ENCODE measurements at regions not wholly inside any gene's neighbourhood (a gene's known extent, or its start where the extent isn't known, plus 50 kb on each side); places are given as distances from the start of the nearest gene placed in this dataset.

DNA sequence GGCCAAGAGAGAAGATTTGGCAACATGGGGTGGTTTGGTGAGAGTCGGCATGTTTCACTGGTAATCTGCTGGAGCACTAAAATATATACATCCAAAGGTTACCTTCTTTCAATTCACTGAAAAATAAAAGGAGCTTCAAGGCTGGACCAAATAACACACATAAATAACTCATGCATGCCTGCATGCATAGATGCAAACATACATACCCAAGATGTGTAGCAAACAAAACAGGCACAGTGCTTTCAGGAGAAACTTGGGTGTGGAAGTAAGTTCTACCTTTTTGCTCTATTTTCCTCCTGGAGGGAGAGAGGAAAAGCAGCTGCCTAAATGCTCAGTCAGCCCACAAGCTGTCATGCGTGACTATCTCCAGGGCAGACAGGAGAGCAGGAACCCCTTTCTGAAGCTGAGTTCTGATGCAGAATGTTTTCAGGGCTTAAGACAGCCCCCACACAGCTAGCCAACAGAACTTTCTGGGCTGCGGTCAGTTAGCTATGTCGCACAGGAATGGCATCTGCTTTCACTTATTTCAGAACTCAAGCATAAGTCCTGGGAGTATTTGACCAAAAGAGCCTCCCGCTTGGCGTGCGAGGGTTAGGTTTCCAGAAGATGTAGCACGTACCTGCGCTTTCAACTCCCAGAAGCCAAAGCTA, 166.2 kb downstream of the TOMM20 start (continued):
- TF ChIP-seq ZBTB7A (IDR thresholded peaks at IDR 0.05; ENCODE audit: borderline replicate concordance, control insufficient read depth, low read depth, low read length) = no peak
- TF ChIP-seq, protein P1, sequence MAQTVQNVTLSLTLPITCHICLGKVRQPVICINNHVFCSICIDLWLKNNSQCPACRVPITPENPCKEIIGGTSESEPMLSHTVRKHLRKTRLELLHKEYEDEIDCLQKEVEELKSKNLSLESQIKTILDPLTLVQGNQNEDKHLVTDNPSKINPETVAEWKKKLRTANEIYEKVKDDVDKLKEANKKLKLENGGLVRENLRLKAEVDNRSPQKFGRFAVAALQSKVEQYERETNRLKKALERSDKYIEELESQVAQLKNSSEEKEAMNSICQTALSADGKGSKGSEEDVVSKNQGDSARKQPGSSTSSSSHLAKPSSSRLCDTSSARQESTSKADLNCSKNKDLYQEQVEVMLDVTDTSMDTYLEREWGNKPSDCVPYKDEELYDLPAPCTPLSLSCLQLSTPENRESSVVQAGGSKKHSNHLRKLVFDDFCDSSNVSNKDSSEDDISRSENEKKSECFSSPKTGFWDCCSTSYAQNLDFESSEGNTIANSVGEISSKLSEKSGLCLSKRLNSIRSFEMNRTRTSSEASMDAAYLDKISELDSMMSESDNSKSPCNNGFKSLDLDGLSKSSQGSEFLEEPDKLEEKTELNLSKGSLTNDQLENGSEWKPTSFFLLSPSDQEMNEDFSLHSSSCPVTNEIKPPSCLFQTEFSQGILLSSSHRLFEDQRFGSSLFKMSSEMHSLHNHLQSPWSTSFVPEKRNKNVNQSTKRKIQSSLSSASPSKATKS (CRISPR knock-in tag; IDR thresholded peaks at IDR 0.05) = no peak
- no peak for TF ChIP-seq ZNF12 (CRISPR knock-in tag; IDR thresholded peaks at IDR 0.05)
- TF ChIP-seq NUFIP1 (IDR thresholded peaks at IDR 0.05; ENCODE audit: partially characterized antibody) = peak; percentile 37
- TF ChIP-seq, protein P2, sequence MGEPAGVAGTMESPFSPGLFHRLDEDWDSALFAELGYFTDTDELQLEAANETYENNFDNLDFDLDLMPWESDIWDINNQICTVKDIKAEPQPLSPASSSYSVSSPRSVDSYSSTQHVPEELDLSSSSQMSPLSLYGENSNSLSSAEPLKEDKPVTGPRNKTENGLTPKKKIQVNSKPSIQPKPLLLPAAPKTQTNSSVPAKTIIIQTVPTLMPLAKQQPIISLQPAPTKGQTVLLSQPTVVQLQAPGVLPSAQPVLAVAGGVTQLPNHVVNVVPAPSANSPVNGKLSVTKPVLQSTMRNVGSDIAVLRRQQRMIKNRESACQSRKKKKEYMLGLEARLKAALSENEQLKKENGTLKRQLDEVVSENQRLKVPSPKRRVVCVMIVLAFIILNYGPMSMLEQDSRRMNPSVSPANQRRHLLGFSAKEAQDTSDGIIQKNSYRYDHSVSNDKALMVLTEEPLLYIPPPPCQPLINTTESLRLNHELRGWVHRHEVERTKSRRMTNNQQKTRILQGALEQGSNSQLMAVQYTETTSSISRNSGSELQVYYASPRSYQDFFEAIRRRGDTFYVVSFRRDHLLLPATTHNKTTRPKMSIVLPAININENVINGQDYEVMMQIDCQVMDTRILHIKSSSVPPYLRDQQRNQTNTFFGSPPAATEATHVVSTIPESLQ (CRISPR knock-in tag; IDR thresholded peaks at IDR 0.05) = no peak
- TF ChIP-seq EP300 (IDR thresholded peaks at IDR 0.05; ENCODE audit: low read length) = peak; percentile 48
- TF ChIP-seq PTTG1 (tag; IDR thresholded peaks at IDR 0.05; ENCODE audit: low read depth) = no peak
- TF ChIP-seq SMARCC2 (IDR thresholded peaks at IDR 0.05; ENCODE audit: low read depth) = no peak
- TF ChIP-seq DMBX1 (CRISPR knock-in tag; IDR thresholded peaks at IDR 0.05; ENCODE audit: borderline replicate concordance) = peak; percentile 17
- TF ChIP-seq GABPA (tag; conservative IDR thresholded peaks at IDR 0.05; ENCODE audit: low read depth) = no peak
- no peak for TF ChIP-seq POLR2A (conservative IDR thresholded peaks at IDR 0.05)
- no peak for TF ChIP-seq NELFE (IDR thresholded peaks at IDR 0.05; ENCODE audit: insufficient read depth, insufficient read length)
- TF ChIP-seq, protein P3, sequence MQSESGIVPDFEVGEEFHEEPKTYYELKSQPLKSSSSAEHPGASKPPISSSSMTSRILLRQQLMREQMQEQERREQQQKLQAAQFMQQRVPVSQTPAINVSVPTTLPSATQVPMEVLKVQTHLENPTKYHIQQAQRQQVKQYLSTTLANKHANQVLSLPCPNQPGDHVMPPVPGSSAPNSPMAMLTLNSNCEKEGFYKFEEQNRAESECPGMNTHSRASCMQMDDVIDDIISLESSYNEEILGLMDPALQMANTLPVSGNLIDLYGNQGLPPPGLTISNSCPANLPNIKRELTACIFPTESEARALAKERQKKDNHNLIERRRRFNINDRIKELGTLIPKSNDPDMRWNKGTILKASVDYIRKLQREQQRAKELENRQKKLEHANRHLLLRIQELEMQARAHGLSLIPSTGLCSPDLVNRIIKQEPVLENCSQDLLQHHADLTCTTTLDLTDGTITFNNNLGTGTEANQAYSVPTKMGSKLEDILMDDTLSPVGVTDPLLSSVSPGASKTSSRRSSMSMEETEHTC (IDR thresholded peaks at IDR 0.05) = no peak
- TF ChIP-seq ETV5 (CRISPR knock-in tag; IDR thresholded peaks at IDR 0.05; ENCODE audit: low read depth) = no peak
- TF ChIP-seq ZNF134 (CRISPR knock-in tag; conservative IDR thresholded peaks at IDR 0.05) = no peak
- no peak for TF ChIP-seq MECOM (CRISPR knock-in tag; IDR thresholded peaks at IDR 0.05)
- TF ChIP-seq SIX5 (IDR thresholded peaks at IDR 0.05; ENCODE audit: borderline replicate concordance in 1 of 2, insufficient read depth in 1 of 2, low read depth in 1 of 2, low read length in 2 of 2) = no peak
- TF ChIP-seq KDM1A (IDR thresholded peaks at IDR 0.05) = no peak
- no peak for TF ChIP-seq DNMT1 (IDR thresholded peaks at IDR 0.05)
- no peak for TF ChIP-seq CREB1 (IDR thresholded peaks at IDR 0.05)
- TF ChIP-seq CREB1 (CRISPR knock-in tag; IDR thresholded peaks at IDR 0.05) = no peak
- no peak for TF ChIP-seq TBL1XR1 (IDR thresholded peaks at IDR 0.05; ENCODE audit: low read length in 2 of 2)
- no peak for TF ChIP-seq SREBF2 (CRISPR knock-in tag; IDR thresholded peaks at IDR 0.05)
- peak; percentile 16; the same call in 1 of the 2 replicates for TF ChIP-seq FOXM1 (IDR thresholded peaks at IDR 0.05; ENCODE audit: low read depth)
- TF ChIP-seq FOXM1 (CRISPR knock-in tag; IDR thresholded peaks at IDR 0.05; ENCODE audit: low read depth) = no peak
- TF ChIP-seq RBM34 (IDR thresholded peaks at IDR 0.05; ENCODE audit: borderline replicate concordance, insufficient read depth, low read length) = no peak
- TF ChIP-seq MAFK (IDR thresholded peaks at IDR 0.05; ENCODE audit: low read length) = no peak; the same call in 1 of the 2 replicates

All from K562 (cell line).